HS-27A (cell line): ENCODE measurements at regions not wholly inside any gene's neighbourhood (a gene's known extent, or its start where the extent isn't known, plus 50 kb on each side); places are given as distances from the start of the nearest gene placed in this dataset.

ENCODE experiments used
- DNase-seq: peaks from one replicate; pipeline ENCODE4 v3.0.0-alpha.2; 2012; ENCODE audit warnings: low read depth, missing footprints

DNA sequence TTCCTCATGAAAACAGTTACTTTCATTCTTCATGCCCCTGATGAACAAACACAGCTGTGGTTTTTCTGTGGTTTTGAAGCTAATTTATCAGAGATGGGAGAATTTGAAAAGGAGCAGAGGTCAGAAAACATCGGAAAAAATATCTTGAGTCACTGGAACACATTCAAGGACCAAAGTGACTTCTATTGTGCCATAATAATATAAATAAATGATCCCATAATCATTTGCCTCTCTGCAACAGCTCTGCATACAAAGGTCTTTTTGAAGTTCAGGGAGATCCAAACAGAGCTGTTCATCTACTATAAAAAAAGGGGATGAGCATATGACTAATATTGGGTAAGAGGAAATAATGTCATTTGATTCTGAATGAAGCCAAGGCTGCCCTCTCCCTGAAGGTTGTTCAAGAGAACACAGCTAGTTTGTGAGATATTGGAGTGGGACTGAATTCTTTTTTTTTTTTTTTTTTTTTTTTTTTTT is 201.3 kb upstream of the GALNT5 start:
- DNase-seq = no peak

- DNase-seq = no peak
Measured at GRCh38 chr2:157058161-157058560, 199.3 kb upstream of the GALNT5 start.

DNA sequence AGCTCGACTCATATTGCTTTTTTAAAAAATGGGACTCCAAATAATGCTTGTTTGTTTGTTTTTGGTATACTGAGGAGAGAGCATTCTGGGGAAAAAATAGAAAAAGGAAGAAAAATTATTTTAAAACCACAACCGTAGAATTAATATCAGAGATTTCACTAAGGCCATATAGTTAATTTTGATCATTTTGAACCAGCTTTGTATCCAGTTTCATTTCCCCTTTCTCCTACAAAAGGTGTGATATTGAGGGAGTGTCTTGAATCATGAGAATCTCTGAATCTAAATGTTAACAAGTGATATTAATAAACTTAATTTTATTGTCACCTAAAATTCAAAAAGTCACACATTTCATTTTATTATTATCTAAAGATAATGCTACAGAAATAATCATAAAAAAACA is 198.5 kb upstream of the GALNT5 start:
- no peak for DNase-seq

GRCh38 chr2:157061799-157062198 is 195.7 kb upstream of the GALNT5 start:
- no peak for DNase-seq

DNA sequence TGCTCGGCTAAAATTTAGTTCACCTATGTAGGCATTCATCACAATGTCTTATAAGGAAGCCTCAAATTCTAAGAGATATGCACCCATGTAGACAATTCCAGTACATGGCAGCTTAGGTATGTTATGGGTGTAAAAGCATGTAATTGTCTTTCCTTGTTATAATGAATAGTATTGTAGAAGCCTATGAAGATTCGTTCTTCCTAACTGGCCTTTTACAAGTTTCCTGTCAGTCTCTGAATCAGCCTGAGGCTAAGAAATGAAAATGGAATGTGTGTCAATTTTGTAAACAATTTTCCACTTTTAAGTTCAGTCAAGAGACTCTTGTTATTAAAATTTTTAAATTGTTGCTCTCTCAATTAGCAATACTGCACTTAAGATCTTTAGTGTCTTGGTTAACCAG is 189.9 kb upstream of the GALNT5 start:
- DNase-seq = no peak

- DNase-seq = no peak
Measured at GRCh38 chr2:157068237-157068636, 189.3 kb upstream of the GALNT5 start.

GRCh38 chr2:157075924-157076323 is 181.6 kb upstream of the GALNT5 start:
- DNase-seq = no peak

- DNase-seq = no peak
Measured at GRCh38 chr2:157076526-157077161, 180.9 kb upstream of the GALNT5 start.

GRCh38 chr2:157077753-157078350 is 179.7 kb upstream of the GALNT5 start:
- no peak for DNase-seq

GRCh38 chr2:157082950-157083349 is 174.6 kb upstream of the GALNT5 start:
- no peak for DNase-seq

DNA sequence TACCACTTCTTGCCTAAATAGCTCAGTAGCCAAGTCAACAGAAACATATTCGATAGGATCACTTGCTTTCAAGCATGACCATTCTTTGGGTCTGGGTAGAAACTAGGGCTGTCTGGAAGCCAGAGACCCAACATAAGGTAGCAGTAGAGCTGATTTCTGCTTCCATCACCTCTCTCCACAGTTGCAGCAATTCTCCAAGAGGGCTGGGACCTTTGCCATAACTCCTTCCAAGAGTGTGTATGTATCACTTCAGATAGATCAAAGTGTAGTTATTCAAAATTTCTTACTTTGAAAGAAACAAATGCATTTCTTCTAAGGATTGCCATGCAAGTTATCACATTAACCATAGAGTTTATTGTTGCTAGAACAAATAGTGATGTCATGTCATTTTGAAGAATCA is 172.0 kb upstream of the GALNT5 start:
- no peak for DNase-seq

DNA sequence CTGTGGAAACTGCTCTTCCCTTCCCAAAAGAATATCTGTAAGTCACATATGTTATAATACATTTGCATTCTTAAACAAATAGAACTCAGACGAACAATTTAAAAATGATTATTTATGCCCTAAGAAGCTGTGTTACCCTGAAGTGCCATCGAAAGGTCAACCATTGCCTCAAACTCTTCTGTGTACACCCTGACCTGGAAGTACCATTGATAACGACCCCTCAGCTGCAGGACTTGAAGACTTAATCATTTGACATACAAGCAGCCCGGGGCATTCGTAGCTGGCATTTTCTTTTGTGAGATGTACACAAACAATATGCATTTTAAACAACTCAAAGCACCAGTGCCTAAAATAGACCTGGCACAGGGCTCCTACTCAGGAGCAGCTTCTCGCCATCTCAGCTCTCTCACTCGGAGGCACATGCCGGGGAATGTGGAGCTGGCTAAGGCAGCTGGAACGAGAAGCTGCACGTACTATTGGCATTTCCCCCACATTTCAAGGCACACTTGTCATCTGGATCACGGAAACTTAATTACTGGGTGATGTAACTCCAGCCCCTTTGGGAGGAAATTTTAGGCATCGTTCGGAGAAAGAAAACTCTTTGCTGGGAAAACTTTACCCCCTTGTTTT is 170.0 kb upstream of the GALNT5 start:
- no peak for DNase-seq

GRCh38 chr2:157093666-157094065 is 163.8 kb upstream of the GALNT5 start:
- DNase-seq = no peak

DNA sequence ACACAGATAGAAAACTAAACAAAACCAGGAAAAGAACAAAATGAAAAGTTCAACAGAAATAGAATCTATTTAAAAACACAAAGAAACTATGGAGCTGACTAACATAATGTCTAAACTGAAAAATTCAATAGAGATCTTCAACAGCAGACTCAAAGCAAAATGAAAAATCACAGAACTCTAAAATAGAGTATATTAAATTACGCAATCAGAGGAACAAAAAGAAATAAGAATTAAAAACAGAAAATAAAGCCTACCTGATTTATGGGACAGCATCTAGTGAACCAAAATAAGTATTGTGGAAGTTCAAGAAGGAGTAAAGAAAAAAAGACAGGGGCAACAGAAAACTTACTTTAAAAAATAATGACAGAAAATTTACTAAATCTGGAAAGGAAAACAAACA is 152.1 kb upstream of the GALNT5 start:
- DNase-seq = no peak

- DNase-seq = no peak
Measured at GRCh38 chr2:157106950-157107349, 150.6 kb upstream of the GALNT5 start.

GRCh38 chr2:157107460-157107859 is 150.0 kb upstream of the GALNT5 start:
- no peak for DNase-seq

DNA sequence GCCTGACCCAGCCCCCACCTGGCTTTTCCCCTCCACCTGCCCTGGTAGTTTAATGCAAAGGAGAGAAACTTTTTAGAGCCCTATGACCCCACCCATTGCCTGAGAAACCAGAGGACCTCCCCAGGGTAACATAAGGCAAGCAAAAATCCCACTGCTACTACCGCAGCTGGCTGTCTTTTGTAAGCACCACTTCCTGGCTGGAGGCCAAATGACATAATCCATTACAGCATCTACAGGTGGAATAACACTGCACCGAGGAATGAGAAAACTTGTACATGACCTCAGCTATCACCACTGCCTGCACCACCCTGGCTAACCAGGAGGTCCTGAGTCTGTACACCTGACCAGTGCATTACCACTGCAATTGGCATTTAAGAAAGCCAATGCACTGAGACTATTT is 149.6 kb upstream of the GALNT5 start:
- no peak for DNase-seq

GRCh38 chr2:157122776-157123175 is 134.7 kb upstream of the GALNT5 start:
- no peak for DNase-seq

GRCh38 chr2:157124731-157125130 is 132.8 kb upstream of the GALNT5 start:
- no peak for DNase-seq

DNA sequence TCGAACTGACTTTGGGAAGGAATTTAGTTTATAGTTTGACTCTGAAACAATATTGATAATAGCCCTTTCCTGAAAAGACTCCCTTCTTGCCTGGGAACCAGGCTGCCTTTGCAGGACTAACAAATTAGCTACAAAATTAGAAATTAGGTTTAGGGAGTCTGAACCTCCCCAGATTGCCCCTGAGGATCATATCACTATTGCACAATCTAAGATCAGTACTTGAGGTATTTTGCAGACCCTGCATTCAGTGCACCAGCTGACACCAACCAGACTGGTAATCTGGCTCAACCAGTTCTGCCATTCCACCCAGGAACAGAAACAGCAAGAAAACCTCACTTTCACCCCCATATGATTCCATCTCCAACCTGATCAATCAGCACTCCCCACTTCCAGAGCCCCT is 131.8 kb upstream of the GALNT5 start:
- DNase-seq = no peak

- no peak for DNase-seq
Measured at GRCh38 chr2:157127249-157128012, 130.1 kb upstream of the GALNT5 start.

- no peak for DNase-seq
Measured at GRCh38 chr2:157143901-157144300, 113.6 kb upstream of the GALNT5 start.

- DNase-seq = no peak
Measured at GRCh38 chr2:157149270-157149669, 108.2 kb upstream of the GALNT5 start.
